GM10248 (cell line): ENCODE measurements at regions not wholly inside any gene's neighbourhood (a gene's known extent, or its start where the extent isn't known, plus 50 kb on each side); places are given as distances from the start of the nearest gene placed in this dataset.

Experiments
- CTCF ChIA-PET: fragments of 300-600 bp; sonication (Branson Sonifier 250); formaldehyde crosslinking; extraction: SDS; loops from one replicate; lab custom pipeline; 2021; ENCODE audit warnings: antibody characterized with exemption; lab: Yijun Ruan, JAX
- POLR2A ChIA-PET: fragments of 350-650 bp; sonication (Branson Sonifier 250); formaldehyde crosslinking; extraction: SDS; loops from one replicate; lab custom pipeline; 2020; ENCODE audit warnings: antibody characterized with exemption; lab: Yijun Ruan, JAX
- DNase-seq: peaks from one replicate; pipeline ENCODE4 v3.0.0; 2012; ENCODE audit errors: extremely low spot score
- CTCF ChIP-seq: IDR thresholded peaks from 2 replicates; pipeline ENCODE4 v1.5.1; 2012; ENCODE audit warnings: mild to moderate bottlenecking, low read depth; ENCODE audit errors: extremely low read depth, missing control alignments, control extremely low read depth

- TF ChIP-seq CTCF: no peak
- POLR2A ChIA-PET: no interaction called here
- DNase-seq: no peak
- CTCF ChIA-PET: interaction anchor here (1.0 to 1.7 kb wide), 4 partner anchors 14 to 137 kb away, joined by 3 to 6 read pairs (median 4); no protein-coding TSS in a partner anchor
Observed at GRCh38 chr6:143621876-143622605, 55.7 kb upstream of the PHACTR2 start.

GRCh38 chr6:143621159-143621873, 56.4 kb upstream of the PHACTR2 start:
- no peak for TF ChIP-seq CTCF
- CTCF ChIA-PET: interaction anchor here (0.9 to 2.5 kb wide), 7 partner anchors 10 to 467 kb away, joined by 3 to 6 read pairs (median 3); no protein-coding TSS in a partner anchor

GRCh38 chr6:143620447-143620846, 57.3 kb upstream of the PHACTR2 start:
- POLR2A ChIA-PET: no interaction called here
- CTCF ChIA-PET: interaction anchor here (0.9 to 2.5 kb wide), 4 partner anchors 9 to 468 kb away, joined by 3 to 5 read pairs (median 4); no protein-coding TSS in a partner anchor
- TF ChIP-seq CTCF: no peak
- DNase-seq: no peak

More at GRCh38 chr6:143621159-143621873, 56.4 kb upstream of the PHACTR2 start:
- POLR2A ChIA-PET: no interaction called here
- no peak for DNase-seq

DNA sequence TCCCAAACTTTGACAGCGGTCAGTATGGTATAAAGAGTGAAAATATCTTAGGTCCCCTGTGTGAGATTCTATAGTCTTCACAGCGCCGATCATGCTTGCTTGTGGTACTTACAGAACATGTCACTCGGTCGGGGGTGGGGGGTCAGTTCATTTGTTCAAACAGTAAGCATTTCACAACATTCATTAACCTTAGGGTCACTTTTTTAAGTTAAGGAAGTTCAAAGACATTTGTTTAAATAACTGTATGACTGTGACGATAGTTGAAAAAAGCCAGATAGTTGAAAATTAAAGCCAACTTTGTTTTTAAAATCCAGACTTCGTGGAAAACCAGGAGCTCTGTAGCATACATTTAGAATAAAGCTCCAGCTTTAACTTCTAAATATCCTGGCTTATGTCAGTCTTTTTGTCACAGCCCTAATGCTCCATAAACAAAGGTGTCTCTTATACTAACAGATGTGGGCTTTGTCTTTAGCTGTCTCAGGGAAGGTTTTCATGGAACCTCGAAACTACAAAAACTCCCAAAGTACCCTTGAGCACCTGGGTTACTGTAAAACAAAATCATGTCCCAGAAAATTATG, 57.9 kb upstream of the PHACTR2 start:
- POLR2A ChIA-PET: no interaction called here
- no peak for TF ChIP-seq CTCF
- DNase-seq: no peak
- CTCF ChIA-PET: interaction anchor here (0.9 to 2.5 kb wide), 3 partner anchors 9 to 139 kb away, joined by 3 to 5 read pairs (median 4); no protein-coding TSS in a partner anchor

GRCh38 chr6:143616741-143617140, 61.0 kb upstream of the PHACTR2 start:
- POLR2A ChIA-PET: no interaction called here
- CTCF ChIA-PET: interaction anchor here (0.6 to 2.0 kb wide), 5 partner anchors 9 to 1135 kb away, joined by 3 to 8 read pairs (median 3); no protein-coding TSS in a partner anchor
- no peak for DNase-seq
- no peak for TF ChIP-seq CTCF

GRCh38 chr6:143615785-143616184, 62.0 kb upstream of the PHACTR2 start:
- DNase-seq: no peak
- no peak for TF ChIP-seq CTCF
- ChIA-PET CTCF (interaction anchor here (1.2 to 2.0 kb wide), 3 partner anchors 9 to 398 kb away, joined by 3 to 8 read pairs (median 3); no protein-coding TSS in a partner anchor), POLR2A (no interaction called here)
